ENCODE measurements at regions not wholly inside any gene's neighbourhood (a gene's known extent, or its start where the extent isn't known, plus 50 kb on each side); places are given as distances from the start of the nearest gene placed in this dataset.

DNA sequence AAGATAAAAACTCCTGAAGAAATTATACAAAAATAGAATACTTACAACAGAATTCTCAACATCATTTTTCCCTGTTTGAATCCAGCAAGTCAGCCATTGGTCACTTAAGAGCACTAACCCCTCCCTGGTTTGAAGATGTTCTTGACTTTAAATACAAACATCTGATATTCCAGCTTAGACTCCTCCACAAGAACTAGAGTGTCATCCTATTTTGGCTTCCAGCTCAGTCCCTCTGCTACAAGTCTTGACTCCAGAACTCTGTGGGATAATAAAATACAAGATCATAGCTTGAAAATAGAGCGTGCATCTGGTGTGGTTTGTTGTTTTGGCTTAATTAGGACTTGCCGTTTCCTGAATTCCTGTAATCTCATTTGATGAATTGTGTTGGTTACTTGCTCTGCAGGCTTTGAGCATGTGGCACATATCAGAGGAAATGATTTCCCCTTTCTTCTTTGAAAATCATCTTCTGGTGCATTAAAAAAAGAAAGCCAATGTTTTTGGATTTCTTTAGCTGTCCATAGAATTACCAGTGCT is 63.7 kb upstream of the DPT start:
- H3K4me3 ChIP-seq (ENCODE audit: low read depth, low read length): no peak overlapping the region
- no peak for DNase-seq (ENCODE audit: low read depth)
- no peak for TF ChIP-seq CTCF (IDR thresholded peaks at IDR 0.05; ENCODE audit: insufficient read depth, low read length)

DNA sequence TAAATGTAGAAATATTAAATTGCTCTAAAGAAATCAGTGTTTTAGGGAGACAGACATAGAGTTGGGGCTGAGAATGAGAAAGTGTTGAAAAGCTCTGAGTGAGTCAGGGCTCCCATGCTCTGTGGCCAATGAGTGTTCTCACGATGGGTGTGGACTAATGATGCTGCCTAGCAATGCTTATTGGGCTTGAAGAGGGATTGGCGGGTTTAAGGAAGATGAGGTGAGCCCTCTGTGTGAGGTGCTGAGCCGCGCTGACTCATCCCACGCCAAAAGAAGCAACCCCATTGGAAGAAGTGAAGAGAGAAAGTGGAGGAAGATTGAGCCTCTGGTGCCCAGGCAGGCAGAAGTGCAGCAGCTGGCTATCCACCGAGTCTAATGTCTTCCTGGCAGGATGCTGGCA is 65.1 kb upstream of the DPT start:
- no peak for DNase-seq (ENCODE audit: low read depth)
- H3K4me3 ChIP-seq (ENCODE audit: low read depth, low read length): no peak overlapping the region
- TF ChIP-seq CTCF (IDR thresholded peaks at IDR 0.05; ENCODE audit: insufficient read depth, low read length): no peak

DNA sequence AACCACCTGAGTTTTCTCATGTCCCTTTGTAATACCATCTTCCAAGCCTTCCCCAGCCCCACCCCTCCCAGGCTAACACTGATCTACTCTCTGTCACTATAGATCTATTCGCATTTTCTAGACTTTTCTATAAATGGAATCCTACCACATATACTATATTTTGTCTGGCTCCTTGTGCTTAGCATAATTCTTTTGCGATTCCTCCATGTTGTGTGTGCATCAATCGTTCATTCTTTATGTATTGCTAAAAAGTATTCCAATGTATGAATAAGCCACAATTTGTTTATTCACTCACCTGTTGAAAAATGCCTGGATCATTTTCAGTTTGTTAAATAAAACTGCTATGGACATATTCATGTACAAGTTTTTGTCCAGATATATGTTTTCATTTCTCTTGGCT is 66.7 kb upstream of the DPT start:
- no peak overlapping the region for H3K4me3 ChIP-seq (ENCODE audit: low read depth, low read length)
- no peak for TF ChIP-seq CTCF (IDR thresholded peaks at IDR 0.05; ENCODE audit: insufficient read depth, low read length)
- no peak for DNase-seq (ENCODE audit: low read depth)

DNA sequence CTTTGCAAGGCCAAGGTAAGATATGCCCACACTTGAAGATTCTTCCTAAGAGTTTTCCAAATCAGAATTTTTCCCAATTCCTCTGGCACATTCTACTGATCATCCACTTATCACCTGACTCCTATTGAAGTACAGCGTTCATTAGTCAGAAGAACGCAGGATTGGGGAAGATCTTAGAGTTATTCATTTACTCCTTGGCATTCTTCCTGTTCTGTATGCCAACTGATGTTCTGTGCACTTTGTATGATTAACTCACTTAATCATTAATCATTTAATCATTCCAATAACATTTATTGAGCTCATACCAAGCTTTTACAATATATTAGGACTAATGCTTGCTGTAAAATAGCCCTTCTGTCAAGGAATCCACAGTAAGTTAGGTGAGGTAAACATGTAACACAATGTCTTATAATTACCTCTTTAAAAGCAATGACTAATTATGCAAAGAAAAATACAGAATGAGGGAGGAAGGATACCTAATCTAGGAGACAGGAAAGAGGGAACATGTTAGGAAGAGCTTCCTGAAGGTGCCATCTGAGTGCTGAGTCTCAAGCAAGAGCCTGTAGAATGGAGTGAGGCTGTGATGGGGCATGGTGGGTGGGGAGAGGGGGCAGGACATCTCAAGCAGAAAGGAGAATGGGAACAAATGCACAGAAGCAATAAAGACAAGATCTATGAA is 71.1 kb upstream of the DPT start:
- no peak for DNase-seq (ENCODE audit: low read depth)
- no peak for TF ChIP-seq CTCF (IDR thresholded peaks at IDR 0.05; ENCODE audit: insufficient read depth, low read length)
- H3K4me3 ChIP-seq (ENCODE audit: low read depth, low read length): no peak overlapping the region

DNA sequence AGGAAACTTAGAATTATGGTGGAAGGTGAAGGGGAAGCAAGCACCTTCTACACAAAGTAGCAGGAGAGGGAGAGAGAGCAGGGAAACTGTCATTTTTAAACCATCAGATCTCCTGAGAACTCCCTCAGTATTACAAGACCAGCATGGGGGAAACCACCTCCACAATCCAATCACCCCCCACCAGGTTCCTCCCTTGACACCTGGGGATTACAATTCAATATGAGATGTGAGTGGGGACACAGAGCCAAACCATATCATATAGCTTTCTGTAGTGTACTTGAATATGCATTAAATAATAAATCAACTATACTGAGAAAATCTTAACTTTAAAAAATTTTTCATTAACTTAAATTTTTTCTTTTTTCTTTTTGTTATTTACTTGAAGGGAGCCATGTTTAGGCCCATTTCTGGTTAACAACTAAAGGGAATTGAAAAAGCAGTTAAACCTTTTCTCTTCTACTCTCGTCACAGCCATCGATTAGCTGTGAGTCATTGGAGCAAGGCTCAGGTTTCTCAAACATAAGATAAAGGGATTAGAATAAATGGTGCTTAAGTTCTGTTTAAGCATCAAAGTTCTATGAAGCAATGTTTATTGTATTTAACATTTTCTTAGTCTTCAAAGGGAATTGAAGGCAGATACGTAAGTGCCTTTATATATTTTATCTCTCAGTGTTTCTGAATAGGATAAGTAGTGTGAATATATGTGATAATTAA is 72.2 kb upstream of the DPT start:
- H3K4me3 ChIP-seq (ENCODE audit: low read depth, low read length): no peak overlapping the region
- no peak for DNase-seq (ENCODE audit: low read depth)
- no peak for TF ChIP-seq CTCF (IDR thresholded peaks at IDR 0.05; ENCODE audit: insufficient read depth, low read length)

- no peak for DNase-seq (ENCODE audit: low read depth)
- no peak overlapping the region for H3K4me3 ChIP-seq (ENCODE audit: low read depth, low read length)
- no peak for TF ChIP-seq CTCF (IDR thresholded peaks at IDR 0.05; ENCODE audit: insufficient read depth, low read length)
These were observed 75.0 kb upstream of the DPT start for GRCh38 chr1:168803806-168804510.
